Keratinocyte (primary cell): ENCODE measurements at regions not wholly inside any gene's neighbourhood (a gene's known extent, or its start where the extent isn't known, plus 50 kb on each side); places are given as distances from the start of the nearest gene placed in this dataset.

Source experiments
- EZH2 ChIP-seq: IDR thresholded peaks from one replicate; pipeline ENCODE4 v1.6.1; 2012; ENCODE audit warnings: inconsistent platforms, mild to moderate bottlenecking, low read length, moderate library complexity
- TF ChIP-seq, protein P1 (sequence below), 3 experiments: IDR thresholded peaks in 1 of 3; conservative IDR thresholded peaks in 1 of 3; optimal IDR thresholded peaks in 1 of 3; 2 replicates in 2 of 3; 3 replicates in 1 of 3; pipeline versions ENCODE3 to v1.5.1; 2011; ENCODE audit warnings: low read length in 3 of 3, mild to moderate bottlenecking in 3 of 3, moderate library complexity in 2 of 3, control low read depth in 1 of 3, inconsistent platforms in 1 of 3; ENCODE audit not compliant: insufficient read depth in 2 of 3; ENCODE audit errors: extremely low read depth in 1 of 3

- TF ChIP-seq, protein P1, sequence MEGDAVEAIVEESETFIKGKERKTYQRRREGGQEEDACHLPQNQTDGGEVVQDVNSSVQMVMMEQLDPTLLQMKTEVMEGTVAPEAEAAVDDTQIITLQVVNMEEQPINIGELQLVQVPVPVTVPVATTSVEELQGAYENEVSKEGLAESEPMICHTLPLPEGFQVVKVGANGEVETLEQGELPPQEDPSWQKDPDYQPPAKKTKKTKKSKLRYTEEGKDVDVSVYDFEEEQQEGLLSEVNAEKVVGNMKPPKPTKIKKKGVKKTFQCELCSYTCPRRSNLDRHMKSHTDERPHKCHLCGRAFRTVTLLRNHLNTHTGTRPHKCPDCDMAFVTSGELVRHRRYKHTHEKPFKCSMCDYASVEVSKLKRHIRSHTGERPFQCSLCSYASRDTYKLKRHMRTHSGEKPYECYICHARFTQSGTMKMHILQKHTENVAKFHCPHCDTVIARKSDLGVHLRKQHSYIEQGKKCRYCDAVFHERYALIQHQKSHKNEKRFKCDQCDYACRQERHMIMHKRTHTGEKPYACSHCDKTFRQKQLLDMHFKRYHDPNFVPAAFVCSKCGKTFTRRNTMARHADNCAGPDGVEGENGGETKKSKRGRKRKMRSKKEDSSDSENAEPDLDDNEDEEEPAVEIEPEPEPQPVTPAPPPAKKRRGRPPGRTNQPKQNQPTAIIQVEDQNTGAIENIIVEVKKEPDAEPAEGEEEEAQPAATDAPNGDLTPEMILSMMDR (optimal IDR thresholded peaks at IDR 0.05 in 1 of 3, IDR thresholded peaks at IDR 0.05 in 1 of 3, conservative IDR thresholded peaks at IDR 0.05 in 1 of 3; ENCODE audit: extremely low read depth in 1 of 3, insufficient read depth in 2 of 3, low read length in 3 of 3): no peak
- TF ChIP-seq EZH2: no peak
Measured at GRCh38 chr4:83819582-83819981, 283.7 kb downstream of the GPAT3 start.
